OCI-LY1 (cell line): ENCODE measurements at regions not wholly inside any gene's neighbourhood (a gene's known extent, or its start where the extent isn't known, plus 50 kb on each side); places are given as distances from the start of the nearest gene placed in this dataset.

Experiments
- EZH2 ChIP-seq: fragments of 200-600 bp; sonication (generic), shearing (Covaris generic); IDR thresholded peaks from 2 replicates; pipeline ENCODE4 v1.8.0; 2017; ENCODE audit warnings: borderline replicate concordance, mixed run types, mild to moderate bottlenecking, antibody characterized with exemption, low read length, moderate library complexity, mixed read lengths
- TF ChIP-seq, protein P1 (sequence below): fragments of 200-600 bp; sonication (generic), shearing (Covaris generic); IDR thresholded peaks from 2 replicates; pipeline ENCODE4 v1.5.1; 2017; ENCODE audit warnings: mild to moderate bottlenecking, antibody characterized with exemption, low read length, moderate library complexity, mixed read lengths

DNA sequence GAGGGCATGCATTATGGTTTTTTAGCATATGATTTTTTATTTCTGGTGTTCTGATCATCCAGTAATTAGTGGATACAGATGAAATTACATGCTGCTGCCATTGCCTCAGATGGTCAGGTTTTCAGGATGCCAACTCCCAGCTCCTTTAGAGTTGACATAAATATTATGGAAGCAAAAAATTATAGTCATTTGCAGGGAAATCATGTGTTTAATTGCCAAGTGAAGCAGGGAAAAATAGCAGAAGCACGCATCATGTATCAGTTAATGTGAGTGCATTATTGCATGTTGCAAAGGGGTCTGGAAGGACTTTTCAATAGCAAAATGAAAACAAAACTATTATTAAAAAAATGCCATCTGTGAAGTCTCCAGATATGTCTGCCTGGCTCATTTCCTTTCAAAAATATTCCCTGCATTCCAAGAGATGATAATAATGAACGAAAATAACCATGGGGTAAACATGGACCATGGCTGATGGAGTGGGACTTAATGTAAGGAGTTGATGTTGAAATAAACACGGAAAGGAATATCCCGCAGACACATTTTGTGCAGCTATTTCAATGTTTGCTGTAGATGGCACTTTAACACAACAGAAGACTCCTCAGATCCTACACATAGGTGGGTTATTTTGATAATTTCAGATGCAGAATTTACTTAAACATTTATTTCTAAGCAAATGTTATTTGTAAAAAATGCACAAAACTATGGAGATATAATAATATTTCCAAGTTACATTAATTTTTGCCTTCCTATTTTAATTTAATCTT lies 87.7 kb upstream of the DYNAP start:
- TF ChIP-seq, protein P1, sequence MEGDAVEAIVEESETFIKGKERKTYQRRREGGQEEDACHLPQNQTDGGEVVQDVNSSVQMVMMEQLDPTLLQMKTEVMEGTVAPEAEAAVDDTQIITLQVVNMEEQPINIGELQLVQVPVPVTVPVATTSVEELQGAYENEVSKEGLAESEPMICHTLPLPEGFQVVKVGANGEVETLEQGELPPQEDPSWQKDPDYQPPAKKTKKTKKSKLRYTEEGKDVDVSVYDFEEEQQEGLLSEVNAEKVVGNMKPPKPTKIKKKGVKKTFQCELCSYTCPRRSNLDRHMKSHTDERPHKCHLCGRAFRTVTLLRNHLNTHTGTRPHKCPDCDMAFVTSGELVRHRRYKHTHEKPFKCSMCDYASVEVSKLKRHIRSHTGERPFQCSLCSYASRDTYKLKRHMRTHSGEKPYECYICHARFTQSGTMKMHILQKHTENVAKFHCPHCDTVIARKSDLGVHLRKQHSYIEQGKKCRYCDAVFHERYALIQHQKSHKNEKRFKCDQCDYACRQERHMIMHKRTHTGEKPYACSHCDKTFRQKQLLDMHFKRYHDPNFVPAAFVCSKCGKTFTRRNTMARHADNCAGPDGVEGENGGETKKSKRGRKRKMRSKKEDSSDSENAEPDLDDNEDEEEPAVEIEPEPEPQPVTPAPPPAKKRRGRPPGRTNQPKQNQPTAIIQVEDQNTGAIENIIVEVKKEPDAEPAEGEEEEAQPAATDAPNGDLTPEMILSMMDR: no peak
- no peak for TF ChIP-seq EZH2
